DMS153 (cell line): ENCODE measurements at regions not wholly inside any gene's neighbourhood (a gene's known extent, or its start where the extent isn't known, plus 50 kb on each side); places are given as distances from the start of the nearest gene placed in this dataset.

Source experiments
- DNase-seq: peaks from one replicate; lab custom pipeline; 2025; lab: John Stamatoyannopoulos, UW

DNA sequence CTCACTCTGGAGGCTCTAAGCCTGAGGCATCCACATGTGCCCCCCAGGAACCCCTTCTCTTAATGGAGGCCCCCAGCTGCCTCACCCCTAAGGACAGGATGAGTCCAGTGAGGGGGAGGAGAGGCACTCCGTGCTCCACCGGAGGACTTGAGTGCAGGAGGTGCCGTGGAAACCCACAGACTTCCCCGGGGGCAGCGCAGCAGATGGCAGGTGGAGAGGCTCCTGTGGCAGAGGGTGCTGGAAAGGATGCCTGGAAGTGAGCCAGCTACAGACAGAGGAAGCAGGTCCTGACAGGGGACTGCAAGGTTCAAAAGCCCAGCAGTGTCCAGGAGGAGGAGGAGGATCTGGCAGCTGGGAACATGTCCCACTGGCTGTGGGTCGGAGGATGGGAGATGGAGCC is 1384.0 kb downstream of the TBC1D22A start:
- DNase-seq: no peak

DNA sequence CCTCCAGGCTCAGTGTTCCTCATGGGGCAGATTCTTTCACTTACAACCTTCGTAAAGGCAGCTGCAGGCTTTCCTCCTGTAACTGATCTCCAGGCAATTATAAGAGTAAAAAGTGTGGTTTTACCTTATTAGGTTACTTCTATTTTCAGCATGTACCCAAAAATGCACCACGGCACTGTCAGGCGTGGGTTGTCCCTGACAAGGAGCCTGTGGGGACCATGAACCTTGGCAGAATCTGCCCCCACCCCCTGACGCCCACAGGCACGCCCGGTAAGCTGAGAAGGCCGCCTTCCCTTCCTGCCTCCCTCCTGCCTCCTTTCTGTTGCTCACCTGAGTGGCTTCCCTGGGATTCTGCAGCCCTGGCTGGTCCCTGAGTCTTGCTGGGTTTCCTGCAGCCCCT is 1383.3 kb downstream of the TBC1D22A start:
- DNase-seq: no peak

DNA sequence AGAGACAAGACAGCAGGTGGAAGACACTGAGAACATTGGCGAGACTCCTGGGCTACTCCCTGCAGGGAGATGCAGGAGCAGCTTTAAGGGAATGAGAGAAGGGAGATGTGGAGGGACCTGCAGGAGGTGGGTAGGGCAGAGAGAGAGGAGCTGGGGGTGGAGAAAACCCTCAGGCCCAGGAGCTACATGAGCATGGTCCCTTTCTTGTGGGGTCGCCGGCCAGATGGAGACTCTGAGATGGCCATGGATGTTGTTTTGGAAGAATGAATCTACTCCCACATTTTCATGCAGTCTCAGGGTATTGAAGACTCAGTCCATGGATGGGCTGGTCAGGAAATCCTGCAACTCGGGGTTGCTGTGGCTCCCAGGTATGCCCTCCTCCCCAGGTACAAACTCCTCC is 1381.9 kb downstream of the TBC1D22A start:
- no peak for DNase-seq

DNA sequence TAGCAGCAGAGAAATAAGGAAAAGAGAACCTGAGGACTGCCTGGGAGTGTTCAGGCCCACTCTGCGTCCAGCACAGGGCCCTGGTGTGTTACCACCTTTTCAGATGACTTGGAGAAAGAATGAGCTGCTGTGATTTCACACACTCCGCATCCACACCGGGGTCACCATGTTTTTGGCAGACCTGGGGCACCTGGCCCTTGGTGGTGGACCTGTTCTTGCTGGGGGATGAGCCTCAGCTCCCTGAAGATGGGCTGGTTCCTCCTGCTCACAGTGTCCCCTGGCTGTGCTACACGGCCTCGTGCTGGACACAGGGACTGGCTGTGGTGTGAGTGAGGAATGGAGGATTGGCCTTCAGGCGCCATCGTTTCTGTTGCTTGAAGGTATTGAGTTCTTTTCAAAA is 1381.4 kb downstream of the TBC1D22A start:
- no peak for DNase-seq

DNA sequence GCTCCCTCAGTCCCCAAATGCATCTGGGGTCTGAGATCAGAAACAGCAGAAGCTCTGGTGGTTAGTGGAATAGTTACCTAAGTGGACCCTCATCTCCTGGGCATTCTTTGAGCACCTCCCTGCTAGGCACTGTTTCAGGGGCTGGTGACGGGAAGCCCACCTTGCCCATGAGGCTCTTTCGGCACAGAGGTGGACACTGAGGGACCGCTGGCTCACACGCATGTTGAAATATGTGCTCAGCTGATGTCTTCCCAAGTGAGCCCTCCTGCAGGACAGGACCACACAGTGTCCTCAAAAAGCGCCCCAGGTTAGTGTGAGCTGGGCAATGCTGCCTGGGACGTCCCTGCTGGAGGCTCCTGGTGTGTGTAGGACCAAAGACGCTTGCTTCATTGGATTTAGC is 1379.9 kb downstream of the TBC1D22A start:
- no peak for DNase-seq

DNA sequence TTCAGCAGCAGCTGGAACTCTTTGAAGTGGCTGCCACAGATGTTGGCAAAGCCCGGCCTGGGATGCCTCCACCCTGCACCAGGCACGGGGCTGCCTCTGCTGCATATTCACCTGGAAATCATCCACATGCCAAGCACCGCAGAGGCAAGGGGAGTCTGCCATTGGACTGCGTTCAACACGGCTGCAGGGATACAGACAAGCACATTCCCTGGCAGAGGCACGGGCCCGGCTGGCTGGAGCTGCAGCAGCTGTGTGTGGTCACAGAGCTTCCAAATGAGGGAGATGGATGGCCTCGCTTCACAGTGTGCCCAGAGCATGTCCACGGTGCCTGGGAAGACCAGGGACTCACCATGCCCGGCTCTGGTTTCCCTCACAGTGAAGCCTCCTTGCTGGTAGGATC is 1378.9 kb downstream of the TBC1D22A start:
- DNase-seq: no peak

DNA sequence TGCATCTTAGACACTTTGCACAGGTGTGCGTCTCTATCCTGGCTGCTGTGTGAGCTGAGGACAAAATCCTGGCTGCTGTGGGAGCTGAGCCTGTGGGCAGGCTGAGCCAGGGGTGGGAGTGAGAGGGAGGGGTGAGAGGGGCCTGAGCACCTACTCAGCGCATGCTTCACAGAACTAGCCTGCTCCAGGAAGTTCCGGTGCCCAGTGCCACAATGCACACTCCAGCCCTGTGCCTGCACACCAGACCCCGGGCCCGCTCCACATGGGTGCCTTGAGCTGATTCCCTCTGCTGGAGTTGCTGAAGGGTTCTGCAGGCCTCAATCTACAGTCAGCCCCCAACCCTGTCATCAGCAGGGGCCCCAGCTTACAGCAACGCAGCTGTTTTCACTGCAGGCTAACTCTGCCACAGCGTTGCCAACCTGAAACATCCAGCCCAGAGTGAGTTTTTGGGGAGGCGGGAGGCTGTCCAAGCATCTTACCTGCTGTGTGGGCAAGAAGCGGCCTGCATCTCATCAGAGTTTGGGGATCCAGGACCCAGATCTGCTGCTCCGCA is 1377.9 kb downstream of the TBC1D22A start:
- DNase-seq: no peak

DNA sequence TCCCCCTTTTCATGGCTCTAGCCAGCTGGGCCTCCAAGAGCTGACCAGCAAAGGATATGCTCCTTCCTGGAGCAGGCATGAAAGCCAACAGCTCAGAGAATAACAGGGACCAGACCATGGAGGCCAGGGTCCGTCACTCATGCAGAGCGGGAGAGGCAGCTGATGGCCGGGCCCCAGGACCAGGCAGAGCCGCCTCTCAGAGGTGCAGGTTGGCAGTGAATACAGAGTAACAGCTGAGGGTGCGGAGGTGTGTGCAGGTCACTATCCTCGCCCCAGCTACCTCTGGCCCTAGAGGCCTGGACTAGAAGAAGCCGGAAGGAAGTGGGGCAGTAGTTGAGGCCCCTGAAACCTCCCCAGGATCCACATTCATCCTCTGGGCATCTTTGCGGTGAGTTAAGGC is 1377.3 kb downstream of the TBC1D22A start:
- no peak for DNase-seq

DNA sequence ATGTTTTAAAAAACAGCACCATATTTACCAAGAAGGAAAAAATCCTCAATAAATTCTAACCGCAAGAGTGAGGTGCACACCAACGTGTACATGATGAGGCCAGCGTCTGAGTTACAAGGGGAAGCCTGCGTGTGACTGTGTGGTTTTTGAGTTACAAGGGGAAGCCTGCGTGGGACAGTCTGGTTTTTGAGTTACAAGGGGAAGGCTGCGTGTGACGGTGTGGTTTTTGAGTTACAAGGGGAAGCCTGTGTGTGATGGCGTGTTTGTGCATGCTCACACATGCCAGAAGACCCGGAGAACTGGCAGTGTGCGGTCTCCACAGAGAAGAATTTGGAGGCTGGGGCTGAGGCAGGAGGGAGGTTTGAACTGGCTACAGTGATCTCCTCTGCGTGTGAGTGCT is 1376.4 kb downstream of the TBC1D22A start:
- no peak for DNase-seq

DNA sequence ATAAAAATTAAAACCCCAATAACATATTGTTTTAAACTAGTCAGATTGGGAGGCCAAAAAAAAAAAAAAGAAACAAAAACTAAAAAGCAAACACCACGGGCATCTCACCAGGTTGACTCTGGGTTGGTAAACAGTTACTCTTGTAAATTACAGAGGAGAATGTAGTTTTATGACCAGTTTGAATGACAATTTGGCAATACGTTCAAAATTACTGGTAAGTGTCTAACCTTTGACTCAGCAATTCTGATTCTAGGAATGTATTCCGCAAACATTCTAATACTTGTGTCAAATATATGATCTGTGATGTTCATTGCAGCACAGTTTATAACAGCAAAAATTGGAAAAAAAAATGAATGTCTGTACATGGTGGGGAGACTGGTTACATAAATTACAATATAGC is 1376.0 kb downstream of the TBC1D22A start:
- no peak for DNase-seq

DNA sequence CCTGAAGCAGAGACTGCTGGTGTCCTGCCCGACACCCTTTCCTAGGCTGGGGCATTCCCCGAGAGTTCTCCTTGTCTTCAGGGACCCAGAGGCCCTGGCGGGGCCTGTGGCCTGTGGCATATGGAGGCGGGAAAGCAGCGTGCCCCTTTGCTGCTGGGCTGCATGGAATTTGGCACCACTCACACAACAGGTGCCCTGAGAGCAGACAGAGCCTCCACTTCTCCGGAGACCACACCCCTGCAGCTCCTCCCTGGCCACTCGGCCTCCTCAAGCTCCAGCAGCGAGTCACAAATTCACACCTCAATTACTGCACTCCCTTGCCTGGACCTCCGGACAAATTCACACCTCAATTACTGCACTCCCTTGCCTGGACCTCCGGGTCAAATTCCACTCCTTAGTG is 1375.2 kb downstream of the TBC1D22A start:
- DNase-seq: no peak

DNA sequence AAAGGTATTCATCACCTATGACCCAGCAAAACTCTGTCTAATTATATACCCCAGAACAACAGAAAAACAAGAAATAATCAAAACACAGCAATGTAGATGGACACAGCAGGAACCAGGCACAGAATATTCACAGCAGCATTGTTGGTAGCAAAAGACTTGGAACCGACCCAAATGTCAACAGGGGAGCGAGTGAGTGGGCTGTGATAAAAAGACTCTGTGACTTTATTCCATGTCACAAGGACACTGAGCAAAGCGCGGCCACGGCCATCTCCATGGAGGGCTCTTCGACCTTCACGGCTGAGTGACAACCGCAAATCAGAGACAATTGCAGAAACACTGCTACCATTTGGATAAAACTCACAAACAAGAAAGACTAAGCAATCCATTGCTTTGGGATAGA is 1373.1 kb downstream of the TBC1D22A start:
- DNase-seq: no peak

DNA sequence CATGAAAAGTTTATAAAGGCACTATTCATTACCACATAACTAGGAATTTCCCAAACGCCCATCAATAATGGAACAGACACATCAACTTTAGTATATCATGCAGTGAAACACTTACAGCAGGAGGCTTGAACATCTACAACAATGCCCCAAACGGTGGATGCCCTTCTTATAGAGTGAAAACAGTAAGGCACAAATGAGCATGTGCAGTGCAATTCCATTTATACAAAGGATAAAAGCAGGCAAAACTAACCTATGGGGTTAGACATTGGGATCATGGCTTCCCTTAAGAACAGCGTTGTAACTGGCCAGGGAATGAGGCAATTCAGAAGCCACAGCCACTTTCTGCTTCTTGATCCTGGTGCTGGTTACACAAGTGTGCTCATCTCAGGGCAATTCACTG is 1363.0 kb downstream of the TBC1D22A start:
- no peak for DNase-seq

DNA sequence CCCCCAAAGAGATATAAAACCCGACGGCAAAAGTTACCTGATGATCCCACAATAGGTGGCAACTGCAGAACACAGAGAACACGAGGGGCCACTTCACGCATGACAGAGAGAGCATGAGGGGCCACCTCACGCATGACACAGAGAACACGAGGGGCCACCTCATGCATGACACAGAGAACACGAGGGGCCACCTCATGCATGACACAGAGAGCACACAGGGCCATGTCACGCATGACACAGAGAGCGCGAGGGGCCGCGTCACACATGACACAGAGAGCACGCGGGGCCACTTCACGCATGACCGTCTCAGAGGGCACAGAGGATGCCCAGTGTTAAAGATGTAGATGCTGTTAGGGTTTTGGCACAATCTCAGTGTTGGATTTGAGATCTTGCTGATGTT is 1359.5 kb downstream of the TBC1D22A start:
- no peak for DNase-seq

DNA sequence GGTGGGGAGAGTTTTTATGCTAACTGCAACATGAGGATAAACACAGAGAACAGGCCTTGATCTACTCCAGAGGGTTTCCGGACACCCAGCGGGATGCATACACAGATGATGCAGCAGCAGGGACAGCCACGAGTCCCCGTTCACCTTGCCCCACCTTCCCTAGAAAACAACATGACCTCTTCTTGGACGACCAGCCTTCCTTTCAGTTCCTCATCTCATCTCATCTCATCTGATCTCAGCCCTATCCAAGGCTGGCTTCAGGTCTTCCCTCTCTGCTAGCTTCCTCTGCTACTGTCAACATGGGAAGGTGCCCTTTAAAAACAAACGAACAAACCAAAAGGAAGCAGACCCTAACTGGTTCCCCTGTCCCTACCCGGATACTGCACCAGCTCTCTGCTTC is 1356.2 kb downstream of the TBC1D22A start:
- no peak for DNase-seq

DNA sequence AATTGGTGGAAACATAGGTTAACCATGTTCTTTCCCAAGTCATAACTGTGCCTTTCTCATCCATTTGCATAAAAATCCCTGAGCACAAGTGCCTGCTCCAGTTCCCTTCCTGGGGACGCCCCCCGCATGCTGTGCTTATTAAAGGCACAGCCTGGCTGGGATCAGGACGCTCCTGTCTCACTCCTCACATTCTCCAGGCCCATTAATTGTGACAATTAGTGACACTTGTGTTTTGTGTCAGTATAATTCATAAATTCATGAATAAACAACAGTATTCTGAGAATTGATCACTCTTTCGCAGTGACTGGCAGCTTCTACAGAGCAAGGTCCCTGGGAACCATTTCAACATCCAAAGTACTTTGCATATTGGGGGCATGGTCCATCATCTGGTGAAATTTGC is 1354.4 kb downstream of the TBC1D22A start:
- DNase-seq: no peak

DNA sequence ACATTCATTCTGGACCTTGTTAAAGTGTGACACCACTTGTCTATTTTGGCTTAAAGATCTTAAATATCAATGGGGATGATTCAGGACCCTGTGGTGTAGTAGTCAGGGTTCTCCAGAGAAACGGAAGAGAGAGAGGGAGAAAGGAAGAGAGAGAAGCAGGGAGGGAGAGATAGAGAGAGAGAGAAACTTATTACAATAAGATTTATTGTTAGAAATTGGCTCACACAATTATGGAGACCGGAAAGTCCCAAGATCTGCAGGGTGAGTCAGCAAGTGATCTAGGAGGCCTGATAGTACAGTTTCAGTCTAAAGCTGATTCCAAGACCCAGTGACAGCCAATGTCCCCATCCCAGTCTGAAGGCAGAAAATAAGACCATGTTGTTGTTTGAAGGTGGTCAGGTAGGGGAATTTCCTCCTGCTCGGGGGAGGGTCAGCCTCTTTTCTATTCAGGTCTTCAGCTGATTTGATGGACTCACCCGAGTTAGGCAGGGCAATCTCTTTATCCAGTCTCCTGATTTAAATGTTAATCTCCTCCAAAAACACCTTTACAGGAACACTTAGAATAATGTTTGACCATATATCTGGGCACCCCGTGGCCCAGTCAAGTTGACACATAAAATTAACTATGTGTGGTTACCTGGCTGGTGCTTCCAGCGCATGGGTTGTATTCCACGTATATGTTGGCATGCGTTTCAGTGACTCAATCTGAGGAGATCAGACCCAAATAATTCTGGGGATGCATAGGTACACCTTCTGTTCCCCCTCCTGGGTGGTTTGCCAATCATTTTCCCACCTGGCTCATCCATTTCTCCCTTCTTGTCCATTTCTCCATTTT is 1350.5 kb downstream of the TBC1D22A start:
- no peak for DNase-seq

DNA sequence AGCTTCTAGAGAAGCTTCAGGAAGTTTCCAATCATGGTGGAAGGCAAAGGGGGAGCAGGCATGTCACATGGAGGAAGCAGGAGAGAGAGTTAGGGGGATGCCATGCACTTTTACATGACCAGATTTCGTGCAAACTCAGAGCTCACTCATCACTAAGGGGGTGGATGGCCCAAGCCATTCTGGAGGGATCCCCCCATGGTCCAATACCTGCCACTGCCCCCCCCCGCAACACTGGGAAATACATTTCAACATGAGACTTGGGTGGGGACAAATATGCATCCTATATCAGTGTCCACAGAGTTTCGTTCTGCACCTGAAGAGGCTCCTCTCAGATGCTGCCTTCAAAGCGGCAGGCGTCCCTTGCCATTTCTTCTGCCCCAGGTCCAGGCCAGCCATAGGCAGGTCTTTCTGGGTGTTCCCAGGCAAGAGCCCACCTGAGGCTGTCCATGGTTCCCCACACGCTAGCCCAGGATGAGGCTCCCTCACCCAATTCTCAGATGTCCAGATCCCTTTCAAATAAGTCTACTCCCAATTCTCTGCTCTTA is 1344.3 kb downstream of the TBC1D22A start:
- DNase-seq: no peak

DNA sequence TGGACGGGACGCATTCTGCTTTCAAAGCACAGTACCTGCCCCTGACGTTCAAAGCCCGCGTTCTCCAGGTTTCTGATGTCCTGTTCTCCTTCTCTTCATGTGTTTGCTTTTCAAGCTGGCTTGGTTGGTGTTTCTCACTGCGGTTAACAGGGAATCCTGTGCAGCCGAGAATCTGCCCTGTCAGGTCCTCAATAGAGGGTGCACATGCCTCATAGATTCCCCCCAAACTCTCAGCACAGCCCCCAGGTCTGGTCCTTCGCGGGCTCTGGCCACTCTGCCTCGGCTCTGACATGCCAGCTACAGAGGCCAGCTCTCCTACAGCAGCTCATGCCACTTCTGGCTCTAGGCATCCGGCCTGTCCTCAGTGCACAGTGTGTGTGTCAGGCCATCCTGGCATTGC is 1343.8 kb downstream of the TBC1D22A start:
- DNase-seq: no peak

DNA sequence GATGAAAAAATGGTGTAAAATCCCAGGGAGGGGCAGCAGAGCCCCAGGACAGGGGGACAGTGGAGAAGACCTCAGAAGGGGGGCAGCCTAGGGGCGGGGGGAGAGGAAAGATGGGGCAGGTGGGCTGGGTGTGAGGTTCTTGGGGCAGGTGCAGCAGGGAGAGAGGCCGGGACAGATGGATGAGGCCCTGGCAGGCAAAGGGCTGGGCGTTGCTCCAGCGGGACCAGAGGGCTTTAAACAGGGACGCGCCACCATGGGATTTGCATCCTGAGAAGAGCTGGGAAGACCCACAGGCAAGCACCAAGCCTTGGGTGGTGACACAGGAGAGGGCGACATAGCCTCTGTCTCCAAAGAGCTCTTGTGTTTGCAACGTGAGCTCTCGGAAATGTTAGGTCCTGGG is 1342.8 kb downstream of the TBC1D22A start:
- DNase-seq: no peak

DNA sequence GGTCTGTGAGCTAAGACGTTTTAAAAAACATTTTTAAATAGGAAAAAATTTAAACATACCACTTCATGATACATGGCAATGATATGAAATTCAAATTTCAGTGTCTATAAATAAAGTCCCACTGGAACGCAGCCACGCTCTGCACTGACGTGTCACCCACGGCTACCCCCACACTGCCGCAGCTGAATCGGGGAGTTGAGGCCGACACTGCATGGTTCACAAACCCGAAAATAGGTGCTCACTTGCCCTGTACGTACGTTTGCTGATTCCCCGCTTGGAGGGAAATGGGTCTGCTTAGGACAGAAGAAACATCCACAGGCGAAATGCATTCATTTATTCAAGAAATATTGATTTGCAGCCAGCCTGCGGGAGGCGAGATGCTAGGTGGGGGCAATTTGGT is 1342.3 kb downstream of the TBC1D22A start:
- no peak for DNase-seq

DNA sequence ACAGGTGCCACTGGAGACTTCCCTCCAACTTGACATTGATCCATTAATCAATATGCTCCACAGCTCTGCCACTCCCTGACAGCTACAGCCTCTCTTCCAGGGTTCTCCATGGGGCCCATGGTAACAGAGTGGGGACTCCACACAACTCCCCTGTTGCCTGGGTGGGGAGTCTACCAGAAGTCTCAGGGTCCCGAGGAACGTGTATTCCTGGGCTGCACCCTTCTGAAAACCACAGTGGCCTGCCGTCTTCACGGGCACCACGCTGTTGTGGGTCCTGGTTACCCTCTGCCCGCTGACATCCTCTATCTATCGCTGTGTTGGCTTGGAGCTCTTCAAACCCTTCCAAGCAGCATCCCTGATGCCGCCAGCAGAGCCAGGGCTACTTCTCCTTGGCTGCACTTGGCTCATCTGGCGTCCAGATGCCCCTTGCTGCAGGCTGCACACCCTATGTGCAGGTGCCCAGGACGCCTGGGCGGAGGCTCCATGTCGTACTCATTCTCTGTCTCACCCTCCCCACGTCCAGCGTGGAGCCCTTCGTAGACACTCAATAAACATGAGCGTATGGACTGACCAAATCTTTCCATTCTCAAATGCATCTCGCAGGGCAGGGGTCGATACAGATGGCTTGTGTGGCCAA is 1341.8 kb downstream of the TBC1D22A start:
- DNase-seq: no peak

DNA sequence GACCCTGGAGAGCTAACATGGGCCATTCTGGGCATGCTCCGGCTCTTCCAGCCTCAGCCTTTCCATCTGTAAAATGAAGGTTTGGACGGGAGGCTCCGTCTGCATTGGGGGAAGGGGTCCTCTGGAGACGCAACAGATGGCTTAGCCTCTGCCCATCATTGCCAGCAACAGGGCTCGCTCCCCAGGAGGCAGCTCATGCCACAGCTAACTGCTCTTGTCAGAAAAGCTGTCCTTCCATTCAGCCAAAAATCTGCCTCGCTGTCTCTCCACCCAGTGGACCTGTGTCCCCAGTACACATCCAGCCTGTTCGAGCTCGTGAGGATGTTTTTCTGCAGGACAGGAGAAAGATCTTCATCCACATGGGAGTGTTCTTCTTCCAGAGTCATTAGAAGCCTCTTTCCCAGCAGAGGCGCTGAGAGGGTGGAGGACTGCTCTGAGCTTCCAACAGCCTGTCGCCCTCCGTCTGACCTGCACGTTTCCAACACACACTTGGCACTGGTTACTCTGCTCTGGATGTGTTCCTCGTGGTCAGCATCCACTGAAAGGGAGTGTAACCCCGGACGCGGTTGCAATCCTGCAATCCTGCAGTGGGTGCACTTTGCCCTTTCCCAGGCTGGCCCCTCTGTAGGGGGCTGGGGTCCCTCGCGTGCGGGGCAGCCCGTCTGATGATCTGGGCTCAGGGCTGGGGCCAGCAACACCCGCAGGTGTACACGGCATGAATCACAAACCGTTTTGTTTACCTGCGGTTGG is 1340.9 kb downstream of the TBC1D22A start:
- no peak for DNase-seq
